Nephron (organoid): ENCODE measurements at regions not wholly inside any gene's neighbourhood (a gene's known extent, or its start where the extent isn't known, plus 50 kb on each side); places are given as distances from the start of the nearest gene placed in this dataset.

ENCODE experiments used
- H3K27ac Mint-ChIP-seq, 3 experiments: 2 replicates each; pipeline ENCODE4 v1.8.0; 2020; ENCODE audit warnings: mixed read lengths in 3 of 3, mild to moderate bottlenecking in 2 of 3, moderate library complexity in 1 of 3
- H3K27me3 Mint-ChIP-seq: 2 replicates; pipeline ENCODE4 v1.8.0; 2021; ENCODE audit warnings: low read depth, mild to moderate bottlenecking, moderate library complexity, mixed read lengths
- H3K36me3 Mint-ChIP-seq: 2 replicates; pipeline ENCODE4 v1.8.0; 2020; ENCODE audit warnings: low read depth, mixed read lengths
- H3K4me1 Mint-ChIP-seq: 2 replicates; pipeline ENCODE4 v1.8.0; 2020; ENCODE audit warnings: mixed read lengths
- H3K4me3 Mint-ChIP-seq, 3 experiments: 2 replicates each; pipeline ENCODE4 v1.8.0; 2020; ENCODE audit warnings: mild to moderate bottlenecking in 3 of 3, mixed read lengths in 3 of 3, moderate library complexity in 2 of 3
- H3K9me3 Mint-ChIP-seq: 2 replicates; pipeline ENCODE4 v1.8.0; 2020; ENCODE audit warnings: mixed read lengths
- TF ChIP-seq, protein P1 (sequence below), 3 experiments: fragments of 200-600 bp; sonication (generic); IDR thresholded peaks; one replicate each; pipeline ENCODE4 v1.5.0; 2021; ENCODE audit warnings: antibody characterized with exemption in 3 of 3; ENCODE audit not compliant: unreplicated experiment in 3 of 3

DNA sequence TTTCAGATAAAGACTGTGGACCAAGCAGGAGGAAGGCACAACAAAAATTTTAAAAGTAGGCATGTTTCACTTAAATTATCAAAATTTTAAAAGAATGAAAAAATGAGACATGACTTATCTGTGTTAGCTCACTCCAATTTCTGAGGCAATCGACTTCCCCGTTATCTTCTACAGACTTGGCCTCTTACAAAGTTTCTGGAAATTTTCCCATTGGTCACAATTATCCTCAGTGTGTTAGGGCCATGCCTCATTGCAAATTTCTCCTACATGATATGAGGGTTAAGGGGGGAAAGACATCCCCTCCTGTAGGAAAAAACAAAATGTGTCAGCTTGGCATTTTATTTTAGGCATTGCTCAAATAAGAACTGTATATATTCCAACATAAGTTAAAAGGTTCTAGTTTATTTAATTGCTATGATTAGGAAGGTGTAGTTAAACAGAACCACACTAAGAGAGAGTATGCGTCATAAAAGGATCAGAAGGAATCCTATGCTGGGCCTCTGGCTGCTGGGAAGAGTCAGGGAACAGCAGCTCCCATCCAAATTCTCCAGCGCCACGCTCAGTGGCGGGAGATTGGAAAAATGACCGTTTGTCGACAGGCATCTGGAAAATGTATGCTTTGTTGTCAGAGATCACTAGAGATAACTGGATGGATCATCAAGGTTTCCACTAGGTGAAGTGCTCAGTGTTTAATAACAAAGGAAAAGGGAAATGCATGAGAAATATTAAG lies 463.6 kb upstream of the NR2F2 start:
- Mint-ChIP-seq H3K9me3 (no peaks in the 10 kb centered on the region), H3K4me1 (peaks cover 38% of the 10 kb centered on the region), H3K27ac (peak overlapping the region in 1 of 3 experiments; percentile 33), H3K4me3 (no peak overlapping the region), H3K27me3 (peaks cover 6% of the 10 kb centered on the region), H3K36me3 (no peaks in the 10 kb centered on the region)
- TF ChIP-seq, protein P1, sequence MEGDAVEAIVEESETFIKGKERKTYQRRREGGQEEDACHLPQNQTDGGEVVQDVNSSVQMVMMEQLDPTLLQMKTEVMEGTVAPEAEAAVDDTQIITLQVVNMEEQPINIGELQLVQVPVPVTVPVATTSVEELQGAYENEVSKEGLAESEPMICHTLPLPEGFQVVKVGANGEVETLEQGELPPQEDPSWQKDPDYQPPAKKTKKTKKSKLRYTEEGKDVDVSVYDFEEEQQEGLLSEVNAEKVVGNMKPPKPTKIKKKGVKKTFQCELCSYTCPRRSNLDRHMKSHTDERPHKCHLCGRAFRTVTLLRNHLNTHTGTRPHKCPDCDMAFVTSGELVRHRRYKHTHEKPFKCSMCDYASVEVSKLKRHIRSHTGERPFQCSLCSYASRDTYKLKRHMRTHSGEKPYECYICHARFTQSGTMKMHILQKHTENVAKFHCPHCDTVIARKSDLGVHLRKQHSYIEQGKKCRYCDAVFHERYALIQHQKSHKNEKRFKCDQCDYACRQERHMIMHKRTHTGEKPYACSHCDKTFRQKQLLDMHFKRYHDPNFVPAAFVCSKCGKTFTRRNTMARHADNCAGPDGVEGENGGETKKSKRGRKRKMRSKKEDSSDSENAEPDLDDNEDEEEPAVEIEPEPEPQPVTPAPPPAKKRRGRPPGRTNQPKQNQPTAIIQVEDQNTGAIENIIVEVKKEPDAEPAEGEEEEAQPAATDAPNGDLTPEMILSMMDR (IDR thresholded peaks at IDR 0.05; ENCODE audit: unreplicated experiment in 3 of 3), result no peak

DNA sequence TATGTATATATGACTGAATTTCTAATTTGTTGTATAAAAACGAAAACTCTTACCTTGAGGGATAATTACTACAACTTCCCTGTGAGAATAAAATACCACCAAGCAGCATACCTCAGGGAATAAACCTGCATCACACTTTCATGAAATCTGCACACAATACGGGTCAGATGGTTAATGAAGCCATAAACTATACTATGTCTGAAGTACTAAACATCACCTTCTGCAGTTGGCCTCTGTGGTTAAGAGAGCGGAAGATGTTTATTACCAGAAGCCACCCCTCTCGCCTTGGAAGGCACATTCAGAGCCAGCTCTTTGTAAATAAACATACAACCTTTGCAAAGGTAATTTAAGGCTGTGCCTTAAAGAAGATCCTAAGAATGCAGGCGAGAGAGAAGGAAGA lies 462.1 kb upstream of the NR2F2 start:
- no peaks in the 10 kb centered on the region for H3K9me3 Mint-ChIP-seq
- H3K27ac Mint-ChIP-seq, result peak overlapping the region; percentile 31 to 35 (median 35)
- H3K4me3 Mint-ChIP-seq, result no peak overlapping the region
- no peaks in the 10 kb centered on the region for H3K36me3 Mint-ChIP-seq
- H3K27me3 Mint-ChIP-seq, result peaks cover 6% of the 10 kb centered on the region
- TF ChIP-seq, protein P1 (IDR thresholded peaks at IDR 0.05; ENCODE audit: unreplicated experiment in 3 of 3), result no peak
- peaks cover 38% of the 10 kb centered on the region for H3K4me1 Mint-ChIP-seq

GRCh38 chr15:95868970-95869369 lies 461.5 kb upstream of the NR2F2 start:
- no peaks in the 10 kb centered on the region for H3K9me3 Mint-ChIP-seq
- H3K27me3 Mint-ChIP-seq, result peaks cover 6% of the 10 kb centered on the region
- TF ChIP-seq, protein P1 (IDR thresholded peaks at IDR 0.05; ENCODE audit: unreplicated experiment in 3 of 3), result no peak
- peaks cover 39% of the 10 kb centered on the region for H3K4me1 Mint-ChIP-seq
- H3K36me3 Mint-ChIP-seq, result no peaks in the 10 kb centered on the region
- H3K4me3 Mint-ChIP-seq, result peak overlapping the region in 1 of 3 experiments; percentile 24
- peak overlapping the region; percentile 31 to 35 (median 35) for H3K27ac Mint-ChIP-seq

- peaks cover 49% of the 10 kb centered on the region for H3K4me1 Mint-ChIP-seq
Measured at GRCh38 chr15:95869920-95870319, 460.6 kb upstream of the NR2F2 start.

GRCh38 chr15:95872366-95872771 lies 458.1 kb upstream of the NR2F2 start:
- H3K9me3 Mint-ChIP-seq, result no peaks in the 10 kb centered on the region

More at GRCh38 chr15:95869920-95870319, 460.6 kb upstream of the NR2F2 start:
- Mint-ChIP-seq H3K9me3 (no peaks in the 10 kb centered on the region), H3K27ac (peak overlapping the region; percentile 35 to 79 (median 61)), H3K36me3 (no peaks in the 10 kb centered on the region), H3K27me3 (no peaks in the 10 kb centered on the region), H3K4me3 (peak overlapping the region in 1 of 3 experiments; percentile 4)
- TF ChIP-seq, protein P1 (IDR thresholded peaks at IDR 0.05; ENCODE audit: unreplicated experiment in 3 of 3), result no peak

More at GRCh38 chr15:95872366-95872771, 458.1 kb upstream of the NR2F2 start:
- Mint-ChIP-seq H3K4me1 (peaks cover 60% of the 10 kb centered on the region), H3K36me3 (no peaks in the 10 kb centered on the region), H3K4me3 (no peak overlapping the region), H3K27me3 (no peaks in the 10 kb centered on the region), H3K27ac (peak overlapping the region; percentile 64 to 97 (median 96))
- TF ChIP-seq, protein P1 (IDR thresholded peaks at IDR 0.05; ENCODE audit: unreplicated experiment in 3 of 3), result no peak
